HG03139 (cell line): ENCODE measurements at regions not wholly inside any gene's neighbourhood (a gene's known extent, or its start where the extent isn't known, plus 50 kb on each side); places are given as distances from the start of the nearest gene placed in this dataset.

Experiments used
- ATAC-seq: cut with Tn5 transposase; IDR thresholded peaks from one replicate; pipeline ENCODE4 v1.9.1; 2021; ENCODE audit not compliant: unreplicated experiment

DNA sequence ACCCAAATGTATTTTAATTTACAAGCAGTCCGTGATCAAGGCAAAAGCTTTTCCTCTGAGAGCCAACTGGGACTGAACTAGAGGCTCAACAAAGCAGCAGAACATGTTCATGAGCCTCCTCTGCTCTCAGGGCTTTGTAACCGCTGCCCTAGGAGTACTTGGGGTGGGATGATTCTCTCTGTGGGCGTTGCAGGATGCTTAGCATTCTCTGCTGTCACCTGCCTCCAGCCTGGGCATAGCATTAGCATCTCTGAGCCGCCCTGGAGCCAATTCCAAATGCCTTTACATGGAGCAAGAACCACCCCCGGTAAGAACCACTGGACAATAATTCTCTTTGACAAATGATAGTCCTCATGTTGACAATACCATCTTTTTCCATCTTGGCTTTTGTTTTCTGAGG lies 237.6 kb upstream of the CDH4 start:
- ATAC-seq = no peak

DNA sequence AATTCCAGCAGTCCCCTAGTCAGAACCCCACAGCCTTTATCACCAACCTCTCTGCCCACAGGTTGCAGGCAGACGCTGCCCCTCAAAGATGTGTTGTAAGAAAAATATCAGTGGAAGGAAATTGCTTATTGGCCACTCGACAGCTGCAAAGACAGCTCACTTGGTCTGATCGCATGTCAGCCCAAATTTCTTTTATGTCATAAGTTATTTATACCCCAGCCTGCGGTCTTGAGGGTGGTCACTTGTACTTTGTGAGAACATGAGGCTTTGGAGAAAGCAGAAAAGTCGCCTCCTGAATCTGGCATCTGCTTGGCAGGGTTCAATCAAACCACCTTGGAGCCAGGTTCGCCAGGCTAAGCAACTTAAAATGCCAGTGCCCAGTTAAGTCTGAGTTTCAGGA lies 236.5 kb upstream of the CDH4 start:
- no peak for ATAC-seq

DNA sequence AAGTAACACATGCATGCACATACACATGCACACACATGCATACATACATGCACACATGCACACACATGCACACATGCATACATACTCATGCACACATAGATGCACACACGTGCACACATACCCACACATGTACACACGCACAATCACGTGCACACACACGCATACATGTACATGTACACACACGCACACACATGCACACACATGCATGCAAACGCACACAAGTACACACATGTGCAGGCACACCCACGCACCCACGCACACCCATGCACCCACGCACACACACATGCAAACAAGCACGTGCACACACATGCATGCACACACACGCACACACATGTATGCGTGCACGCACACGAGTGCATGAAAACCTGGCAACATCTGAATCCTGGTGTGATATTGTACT lies 232.7 kb upstream of the CDH4 start:
- no peak for ATAC-seq

DNA sequence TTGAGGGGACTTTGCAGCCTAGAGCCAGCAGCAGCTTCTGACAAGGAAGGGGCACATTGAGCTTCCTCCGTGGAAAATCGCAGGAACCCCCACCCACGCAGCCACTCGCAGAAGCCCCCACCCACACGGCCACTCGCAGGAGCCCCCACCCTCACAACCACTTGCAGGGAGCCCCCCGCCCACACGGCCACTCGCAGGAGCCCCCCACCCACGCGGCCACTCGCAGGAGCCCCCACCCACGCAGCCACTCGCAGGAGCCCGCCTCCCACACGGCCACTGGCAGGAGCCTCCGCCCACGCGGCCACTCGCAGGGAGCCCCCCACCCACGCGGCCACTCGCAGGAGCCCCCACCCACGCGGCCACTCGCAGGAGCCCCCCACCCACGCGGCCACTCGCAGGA lies 228.4 kb upstream of the CDH4 start:
- no peak for ATAC-seq

DNA sequence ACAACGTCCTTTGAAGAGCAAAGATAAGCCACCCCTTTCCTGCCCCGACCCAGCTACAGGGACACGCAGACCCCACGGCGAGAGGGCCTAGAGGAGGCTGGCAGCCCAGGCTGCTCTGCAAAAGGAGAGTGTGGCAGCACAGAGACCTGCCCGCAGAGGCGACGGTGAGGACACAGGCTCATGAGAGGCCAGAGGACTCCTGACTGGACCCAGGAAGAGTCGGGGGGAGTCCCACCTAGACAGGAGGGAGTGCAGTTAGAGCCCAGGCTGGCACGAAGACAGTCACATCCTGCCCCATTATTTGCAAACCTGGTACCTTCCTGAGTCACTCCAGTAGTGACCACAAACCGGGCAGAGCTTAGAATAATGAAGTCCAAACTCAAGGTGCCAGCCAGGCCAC lies 227.7 kb upstream of the CDH4 start:
- ATAC-seq = no peak

DNA sequence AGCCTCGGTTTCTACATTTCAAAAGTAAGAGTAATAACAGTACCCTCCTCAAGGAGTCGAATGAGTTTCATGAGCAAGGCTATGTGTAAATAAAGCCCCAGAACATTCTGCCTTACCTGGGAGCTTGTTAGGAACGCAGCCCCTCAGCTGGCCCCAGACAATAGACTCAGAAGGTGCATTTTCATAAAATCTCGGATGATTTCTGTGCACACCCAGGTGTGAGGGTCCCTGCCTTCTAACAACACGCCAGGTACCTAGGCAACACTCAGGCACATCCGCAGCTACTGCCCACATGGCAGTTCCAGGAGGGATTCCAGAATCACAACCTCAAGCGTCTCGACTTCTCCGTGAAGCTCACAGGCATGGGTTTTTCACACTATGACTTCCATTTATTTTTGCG lies 226.5 kb upstream of the CDH4 start:
- ATAC-seq = no peak

DNA sequence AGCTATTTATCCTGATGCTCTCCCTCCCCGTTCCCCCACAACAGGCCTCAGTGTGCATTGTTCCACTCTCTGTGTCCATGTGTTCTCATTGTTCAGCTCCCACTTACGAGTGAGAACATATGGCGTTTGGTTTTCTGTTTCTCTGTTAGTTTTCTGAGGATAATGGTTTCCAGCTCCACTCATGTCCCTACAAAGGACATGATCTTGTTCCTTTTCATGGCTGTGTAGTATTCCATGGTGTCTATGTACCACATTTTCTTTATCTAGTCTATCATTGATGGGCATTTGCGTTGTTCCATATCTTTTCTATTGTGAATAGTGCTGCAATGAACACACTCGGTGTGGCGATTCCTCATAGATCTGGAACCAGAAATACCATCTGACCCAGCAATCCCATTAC lies 225.9 kb upstream of the CDH4 start:
- no peak for ATAC-seq

DNA sequence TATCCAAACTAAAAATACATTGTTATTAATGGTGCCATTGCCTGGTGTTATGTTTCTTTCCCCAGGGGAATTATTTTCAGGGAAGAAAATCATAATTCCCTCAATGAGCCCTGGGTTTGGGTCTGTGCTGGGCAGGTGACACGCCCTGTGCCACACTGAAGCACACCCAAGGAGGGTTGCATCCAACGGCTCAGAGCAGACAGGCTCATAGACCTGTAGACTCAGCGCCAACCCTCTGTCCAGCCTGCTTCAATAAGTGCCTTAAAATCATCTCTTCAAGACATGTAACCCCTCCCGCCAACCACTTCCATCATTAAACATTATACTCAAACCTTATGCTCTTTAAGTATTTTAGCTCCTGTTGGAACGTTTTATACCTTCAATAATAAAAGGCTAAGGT lies 225.3 kb upstream of the CDH4 start:
- no peak for ATAC-seq

DNA sequence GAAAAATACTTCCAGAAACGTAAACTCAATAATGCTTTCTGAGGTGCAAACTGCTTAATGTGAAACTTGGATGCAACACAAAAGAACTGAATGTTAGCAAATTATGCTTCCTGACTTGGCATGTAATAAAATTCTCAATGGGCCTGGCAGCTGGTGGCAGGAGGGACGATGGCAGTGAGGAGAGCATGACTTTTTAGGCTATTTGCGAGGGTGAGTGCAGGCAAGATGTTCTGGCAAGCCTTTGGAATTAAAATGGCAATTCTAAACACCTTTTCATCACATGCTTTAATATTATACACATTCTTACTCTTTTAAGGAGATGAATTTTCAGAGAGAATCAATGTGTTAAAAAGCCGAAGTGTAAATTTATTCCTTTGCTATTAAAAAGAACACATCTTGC lies 224.8 kb upstream of the CDH4 start:
- no peak for ATAC-seq

DNA sequence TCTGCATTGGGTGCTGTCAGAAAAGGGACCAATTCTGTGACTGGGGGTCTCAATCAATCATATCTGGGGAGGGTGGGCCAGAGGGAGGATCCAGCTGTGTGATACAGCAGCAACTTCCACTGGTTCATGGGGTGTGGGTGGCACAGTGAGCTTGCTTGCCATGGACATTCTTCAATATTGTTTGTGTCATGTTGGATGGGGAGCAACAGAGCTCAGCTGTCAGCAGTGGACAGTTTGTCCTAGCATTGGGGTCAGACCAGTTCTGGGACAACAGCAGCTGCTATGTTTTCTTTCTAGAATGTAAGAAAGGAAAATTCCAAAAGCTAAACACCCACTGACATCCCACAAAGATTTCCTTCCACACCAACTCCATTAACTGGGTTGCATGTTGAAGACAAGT lies 221.9 kb upstream of the CDH4 start:
- no peak for ATAC-seq

DNA sequence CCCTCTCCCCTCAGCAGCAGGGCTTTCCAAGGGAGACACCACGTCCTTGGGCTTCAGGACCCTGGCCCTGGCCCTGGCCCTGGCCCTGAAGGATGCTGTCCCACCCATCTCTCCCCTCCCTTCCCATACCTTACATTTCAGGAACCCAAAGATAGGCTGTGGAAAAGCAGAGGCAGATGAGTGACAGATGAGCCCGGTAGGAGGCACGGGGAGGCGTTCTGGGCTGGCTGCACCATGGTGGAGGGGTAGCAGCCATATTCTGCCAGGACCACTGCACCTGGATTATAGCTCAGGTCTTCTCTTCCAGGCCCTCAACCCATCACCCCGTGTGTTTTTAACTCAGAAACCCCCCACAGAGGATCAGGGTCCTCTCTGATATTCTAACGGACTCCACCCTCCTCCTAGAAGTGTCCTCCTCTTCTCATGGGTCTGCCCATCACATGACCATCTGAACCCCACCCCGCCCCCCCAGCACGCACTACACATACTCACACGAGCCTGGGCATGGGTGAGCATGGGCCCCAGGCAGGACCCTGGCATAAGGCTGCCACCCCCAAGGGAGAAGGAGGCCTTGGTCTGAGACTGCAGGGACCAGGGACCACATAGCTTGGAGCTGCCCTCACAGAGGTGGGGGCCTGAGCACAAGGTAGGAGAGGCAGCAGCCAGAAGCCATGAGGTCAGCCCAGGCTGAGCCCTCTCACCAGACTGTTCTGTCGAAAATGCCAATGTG lies 220.8 kb upstream of the CDH4 start:
- no peak for ATAC-seq

DNA sequence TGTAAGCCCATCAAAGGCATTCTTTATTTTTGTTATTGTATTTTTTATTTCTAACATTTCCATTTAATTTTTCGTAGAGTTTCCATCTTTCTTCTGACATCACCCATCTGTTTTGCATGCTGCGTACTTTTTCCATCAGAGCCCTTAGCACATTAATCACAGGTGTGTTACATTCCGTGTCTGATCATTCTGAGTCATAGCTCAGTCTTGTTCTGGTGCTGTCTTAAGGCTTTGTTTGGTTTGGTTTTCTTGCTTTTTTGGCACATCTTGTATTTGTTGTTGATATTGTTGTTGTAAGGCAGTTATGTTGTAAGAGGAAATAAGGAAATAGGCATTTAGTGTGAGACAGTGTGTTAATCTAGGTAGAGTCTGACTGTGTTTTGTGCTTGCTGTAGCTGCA lies 214.6 kb upstream of the CDH4 start:
- no peak for ATAC-seq

DNA sequence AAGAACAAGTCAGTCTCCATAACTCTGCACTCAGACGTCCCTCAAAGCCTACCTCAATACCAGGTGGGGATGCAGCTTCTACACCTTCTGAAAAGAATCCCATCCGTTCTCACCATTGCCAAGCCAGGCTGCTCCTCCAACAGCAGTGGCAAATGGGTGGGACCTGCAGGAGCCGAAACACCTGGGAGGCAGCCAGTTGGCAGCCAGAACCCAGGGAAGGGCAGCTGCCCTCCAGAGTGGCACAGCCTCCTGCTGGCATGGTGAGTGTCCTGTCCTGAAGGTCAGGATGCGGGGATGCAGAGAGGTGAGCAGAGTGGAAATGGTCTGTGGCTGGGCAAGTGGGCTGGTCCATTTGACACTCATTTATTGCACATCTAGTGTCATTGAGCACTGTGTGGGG lies 210.6 kb upstream of the CDH4 start:
- no peak for ATAC-seq

DNA sequence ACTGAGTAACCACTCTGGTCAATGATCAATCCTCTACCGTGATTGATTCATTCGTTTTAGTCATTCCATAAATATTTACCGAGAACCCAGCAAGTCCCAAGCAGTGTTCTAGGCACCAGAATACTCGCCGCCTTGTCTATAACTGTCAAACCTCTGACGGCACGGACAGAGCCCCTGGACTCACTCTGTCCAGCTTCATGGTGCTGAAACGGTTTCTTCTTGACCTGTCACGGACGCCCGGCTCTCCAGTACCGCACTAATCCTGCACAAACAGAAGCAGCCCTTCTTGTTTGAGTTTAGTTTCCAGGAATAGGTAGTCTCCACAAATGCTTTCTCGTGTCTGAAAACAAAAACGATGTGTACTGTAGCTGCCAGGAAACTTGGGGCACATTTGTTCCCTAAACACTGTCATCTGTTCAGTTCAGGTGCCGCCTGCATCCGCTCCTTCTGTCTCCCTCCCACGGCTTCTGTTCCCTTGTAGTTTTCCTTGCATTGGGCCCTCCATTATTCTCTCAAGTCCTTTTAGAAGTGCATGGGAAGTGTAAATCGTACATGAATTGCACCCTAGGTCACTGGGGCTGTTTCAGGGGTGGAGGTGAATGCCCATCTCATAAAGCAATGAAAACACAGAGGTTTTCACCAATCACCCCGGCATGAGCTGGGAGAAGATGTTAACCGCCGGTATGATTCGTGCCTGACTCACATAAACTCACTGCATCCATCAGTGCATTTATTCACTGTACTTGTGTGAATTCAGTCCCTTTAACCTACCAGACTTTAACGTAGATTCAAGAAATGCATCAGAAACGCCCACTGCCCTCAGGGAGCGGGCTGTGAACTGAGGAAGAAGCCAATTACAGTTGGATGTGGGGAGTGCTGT lies 209.3 kb upstream of the CDH4 start:
- no peak for ATAC-seq

DNA sequence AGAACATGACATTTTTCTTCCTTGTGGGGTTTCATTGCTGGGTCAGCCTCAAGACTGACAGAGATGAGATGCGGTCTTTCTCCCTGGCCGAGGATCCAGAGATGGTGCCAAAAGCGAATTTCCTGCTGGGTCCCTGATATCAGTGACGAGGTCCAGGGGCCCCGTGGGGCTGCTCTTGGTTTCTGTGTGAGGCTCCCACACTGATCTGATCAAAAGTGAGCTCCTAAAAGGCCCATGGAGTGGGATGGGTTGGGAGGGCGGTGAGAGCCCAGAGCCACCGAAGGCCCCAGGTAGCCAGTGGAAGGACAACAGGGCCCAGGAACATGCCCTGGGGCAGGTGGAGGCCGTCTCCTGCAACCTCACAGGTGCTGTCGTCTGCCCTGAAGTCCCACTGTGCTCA lies 208.4 kb upstream of the CDH4 start:
- no peak for ATAC-seq

DNA sequence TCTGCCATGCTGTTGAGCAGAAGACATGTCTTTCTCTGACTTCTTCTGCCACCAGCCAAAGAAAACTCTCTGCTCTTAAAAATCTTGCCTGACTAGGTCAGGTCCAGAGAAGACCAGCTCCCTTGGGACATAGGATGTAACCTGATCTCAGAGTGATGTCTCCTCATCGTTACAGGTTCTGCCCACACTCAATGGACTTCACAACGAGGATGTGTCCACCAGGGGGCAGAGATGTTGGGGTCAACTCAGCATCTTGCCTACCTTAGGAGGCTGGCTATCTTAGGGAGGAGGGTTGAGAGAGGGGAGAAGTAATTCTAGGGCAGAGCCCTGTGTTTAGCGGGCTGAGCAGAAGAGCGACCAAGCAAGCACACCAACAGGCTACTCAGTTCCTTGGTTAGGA lies 207.6 kb upstream of the CDH4 start:
- ATAC-seq = no peak

DNA sequence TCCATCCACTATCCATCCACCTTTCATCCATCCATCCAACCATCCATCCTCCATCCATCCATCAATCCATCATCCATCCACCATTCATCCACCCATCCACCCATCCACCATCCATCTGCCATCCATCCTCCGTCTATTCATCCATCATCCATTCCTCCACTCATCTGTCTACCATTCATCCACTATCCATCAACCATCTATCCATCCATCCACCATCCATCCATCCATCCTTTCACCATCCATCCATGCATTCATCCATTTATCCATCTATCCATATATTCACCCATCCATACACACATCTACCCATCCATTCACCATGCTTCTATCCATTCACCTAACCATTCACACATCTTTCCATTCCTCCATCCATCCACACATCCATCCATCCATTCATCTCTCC lies 207.0 kb upstream of the CDH4 start:
- ATAC-seq = no peak

DNA sequence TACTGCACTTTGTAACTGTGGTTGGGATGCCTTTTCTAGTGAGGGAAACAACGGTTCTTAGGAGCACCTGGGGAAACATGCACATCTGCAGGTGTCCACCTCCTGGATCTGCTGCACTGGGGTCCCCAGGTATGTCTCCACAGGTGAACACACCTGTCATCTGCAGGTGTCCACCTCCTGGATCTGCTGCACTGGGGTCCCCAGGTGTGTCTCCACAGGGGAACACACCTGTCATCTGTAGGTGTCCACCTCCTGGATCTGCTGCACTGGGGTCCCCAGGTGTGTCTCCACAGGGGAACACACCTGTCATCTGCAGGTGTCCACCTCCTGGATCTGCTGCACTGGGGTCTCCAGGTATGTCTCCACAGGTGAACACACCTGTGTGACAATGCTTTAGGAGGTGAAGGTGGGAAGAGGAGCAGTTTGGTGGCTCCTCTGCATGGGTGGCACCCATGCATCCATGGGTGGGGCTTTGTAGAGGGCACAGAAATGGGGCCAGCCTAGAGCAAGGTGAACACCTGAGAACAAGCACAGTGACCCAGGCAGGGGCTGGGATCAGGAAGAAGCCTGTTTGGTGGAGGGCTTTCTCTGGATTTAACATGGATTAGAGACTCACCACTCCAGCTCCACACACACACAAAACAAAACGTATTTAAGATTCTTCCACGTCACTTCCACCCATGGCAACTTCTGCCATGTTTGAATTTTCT lies 206.0 kb upstream of the CDH4 start:
- no peak for ATAC-seq

DNA sequence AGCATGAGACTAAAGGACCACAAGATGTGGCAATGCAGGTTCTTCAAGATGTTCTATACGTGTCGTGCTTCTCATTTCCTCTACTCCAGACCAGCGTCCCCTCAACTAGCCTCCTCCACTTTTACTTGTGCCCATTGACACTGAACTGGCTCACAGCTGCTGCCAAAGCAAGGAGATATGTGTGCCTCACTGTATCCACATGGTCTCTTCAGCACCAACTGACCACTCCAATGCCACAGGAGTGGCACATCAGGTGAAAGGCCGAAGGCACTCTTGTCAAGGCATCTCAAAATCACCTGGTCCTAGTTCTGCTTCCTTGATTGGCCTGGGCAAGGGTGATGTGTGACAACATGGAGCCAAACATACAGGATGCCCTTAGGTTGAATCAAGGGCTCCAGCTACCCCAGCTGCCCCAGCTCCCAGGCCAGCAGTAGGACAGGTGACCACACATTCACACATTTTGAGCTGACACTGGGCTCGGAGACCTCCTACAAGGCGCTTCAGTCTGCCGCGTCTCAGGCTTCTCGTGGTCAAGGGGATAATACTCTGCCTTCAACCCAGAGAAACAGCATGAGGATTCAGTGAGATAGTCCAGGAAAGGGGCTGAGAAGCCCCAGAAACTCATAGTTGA lies 205.2 kb upstream of the CDH4 start:
- no peak for ATAC-seq

DNA sequence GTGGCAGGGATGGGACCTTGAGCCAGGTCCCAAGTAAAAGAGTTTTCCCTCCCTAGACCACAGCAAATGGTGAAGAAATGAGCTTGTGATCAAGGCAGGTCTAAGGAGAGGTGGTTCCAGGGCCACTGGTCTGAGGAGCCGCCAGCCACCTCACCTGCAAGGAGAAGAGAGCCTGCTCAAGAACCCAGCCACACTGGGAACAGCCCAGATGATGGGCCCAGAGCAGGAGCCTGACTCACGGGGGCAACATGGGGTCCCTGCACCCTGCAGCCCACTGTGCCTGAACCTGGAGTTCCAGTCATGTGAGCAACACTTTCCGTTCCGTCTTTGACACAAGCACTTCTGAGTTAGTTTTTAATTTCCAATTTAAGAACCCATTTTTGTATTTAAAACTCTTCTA lies 204.5 kb upstream of the CDH4 start:
- no peak for ATAC-seq

DNA sequence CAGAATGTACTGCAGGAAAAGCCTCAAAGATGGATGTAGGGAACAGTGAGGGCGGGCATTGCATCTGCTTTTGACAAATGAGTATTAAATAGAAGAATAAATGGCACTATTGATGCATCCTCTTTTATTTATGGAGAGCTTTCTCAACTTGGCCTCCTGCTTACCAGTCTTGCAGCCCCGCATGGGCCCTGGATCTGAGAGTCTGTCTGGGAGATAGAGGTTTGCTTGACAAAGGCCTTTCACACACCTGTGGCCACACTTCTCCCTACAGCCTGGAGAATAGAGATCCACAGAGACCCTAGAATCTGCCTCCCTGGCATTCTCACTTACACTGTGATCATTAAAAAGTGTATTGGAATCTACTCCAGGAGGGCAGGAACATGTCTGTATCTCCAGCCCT lies 203.8 kb upstream of the CDH4 start:
- ATAC-seq = no peak

DNA sequence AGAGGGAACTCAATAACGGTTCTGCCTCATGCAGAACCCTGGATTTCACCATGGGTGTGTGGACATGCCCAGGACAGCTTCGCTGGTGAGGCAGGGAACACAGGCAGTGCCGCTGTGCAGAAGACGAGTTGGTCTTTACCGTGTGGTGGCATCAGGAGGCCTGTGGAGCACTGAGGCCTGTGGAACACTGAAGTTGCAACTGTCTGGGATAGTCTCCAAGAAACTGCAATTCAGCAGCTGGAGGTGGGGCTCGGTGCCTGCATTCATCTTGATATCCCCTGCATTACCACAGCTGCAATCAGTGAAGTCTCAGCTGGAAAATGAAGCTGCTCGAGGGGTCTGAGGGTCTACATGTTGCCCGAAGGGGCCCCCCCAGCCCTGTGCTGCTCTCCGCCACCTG lies 202.4 kb upstream of the CDH4 start:
- no peak for ATAC-seq
